ENCODE measurements at regions not wholly inside any gene's neighbourhood (a gene's known extent, or its start where the extent isn't known, plus 50 kb on each side); places are given as distances from the start of the nearest gene placed in this dataset.

DNA sequence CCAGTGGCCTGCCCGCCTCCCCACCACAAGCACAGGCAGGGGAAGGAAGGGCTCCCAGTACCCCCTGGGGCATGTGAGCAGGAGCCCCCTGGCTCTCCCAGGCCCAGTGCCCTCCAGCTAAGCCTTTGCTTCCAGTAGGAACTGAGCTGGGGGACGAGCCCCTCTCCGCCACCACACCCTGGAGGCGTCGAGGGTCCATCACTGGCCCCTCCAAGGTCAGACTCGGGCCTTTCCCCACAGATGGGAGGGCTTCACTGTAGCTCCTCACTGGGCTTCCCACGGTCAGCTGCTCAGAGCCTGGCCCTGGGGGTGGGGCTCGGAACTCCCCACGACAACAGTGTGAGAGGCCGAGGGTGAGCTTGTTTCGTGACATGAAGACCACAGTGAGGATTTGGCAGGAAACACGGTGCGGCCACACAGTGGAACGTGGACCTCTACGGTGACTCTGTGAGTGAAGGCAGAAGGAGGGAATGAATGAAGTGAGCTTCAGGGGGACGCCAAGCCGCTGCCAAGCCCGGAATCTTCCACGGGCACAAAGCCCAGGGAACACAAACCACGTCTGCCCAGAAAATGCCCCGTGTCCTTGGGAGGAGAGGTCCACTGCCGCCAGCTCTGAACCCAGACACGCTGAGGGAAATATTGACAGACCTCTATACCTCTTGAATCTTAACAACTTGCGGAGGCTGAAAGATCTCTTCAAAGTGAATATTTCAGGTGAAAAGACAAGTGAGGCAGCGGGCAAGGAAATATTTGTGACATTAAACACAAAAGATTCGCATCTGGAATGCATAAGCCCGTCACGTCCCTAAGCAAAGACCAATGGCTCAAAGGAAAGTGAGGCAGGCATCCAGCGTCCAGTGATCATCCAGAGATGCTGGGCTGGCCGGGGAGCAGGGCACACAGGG is 144.8 kb upstream of the GPC1 start:
- peaks cover 0 to 2% (median 0%) of the 10 kb centered on the region in 5 donors for H3K9me3 ChIP-seq (ENCODE audit: control insufficient read depth in 5 of 5, low read length in 5 of 5)
- H3K36me3 ChIP-seq (ENCODE audit: control insufficient read depth in 5 of 5, insufficient read depth in 5 of 5, low read length in 5 of 5) = no peaks in the 10 kb centered on the region
- peaks cover 0 to 2% (median 0%) of the 10 kb centered on the region in 5 donors for H3K4me1 ChIP-seq (ENCODE audit: control insufficient read depth in 5 of 5, insufficient read depth in 5 of 5, low read length in 5 of 5)
- no peak overlapping the region for H3K4me3 ChIP-seq (ENCODE audit: low read depth in 1 of 5, low read length in 5 of 5)
- no peak overlapping the region for H3K9ac ChIP-seq (ENCODE audit: low read length in 5 of 5)
- H3K27me3 ChIP-seq (ENCODE audit: control insufficient read depth in 5 of 5, insufficient read depth in 4 of 5, low read length in 5 of 5) = peaks cover 0 to 14% (median 3%) of the 10 kb centered on the region in 5 donors
- no peak overlapping the region for H3K27ac ChIP-seq (ENCODE audit: low read depth, low read length)

- Histone ChIP-seq H3K27me3 (ENCODE audit: control insufficient read depth in 5 of 5, insufficient read depth in 4 of 5, low read length in 5 of 5) (peaks cover 0 to 13% (median 3%) of the 10 kb centered on the region in 5 donors), H3K4me1 (ENCODE audit: control insufficient read depth in 5 of 5, insufficient read depth in 5 of 5, low read length in 5 of 5) (peaks cover 0 to 3% (median 0%) of the 10 kb centered on the region in 5 donors), H3K36me3 (ENCODE audit: control insufficient read depth in 5 of 5, insufficient read depth in 5 of 5, low read length in 5 of 5) (no peaks in the 10 kb centered on the region), H3K27ac (ENCODE audit: low read depth, low read length) (no peak overlapping the region), H3K9ac (ENCODE audit: low read length in 5 of 5) (no peak overlapping the region), H3K9me3 (ENCODE audit: control insufficient read depth in 5 of 5, low read length in 5 of 5) (no peaks in the 10 kb centered on the region), H3K4me3 (ENCODE audit: low read depth in 1 of 5, low read length in 5 of 5) (no peak overlapping the region)
Observed at GRCh38 chr2:240291337-240292034, 144.0 kb upstream of the GPC1 start.

DNA sequence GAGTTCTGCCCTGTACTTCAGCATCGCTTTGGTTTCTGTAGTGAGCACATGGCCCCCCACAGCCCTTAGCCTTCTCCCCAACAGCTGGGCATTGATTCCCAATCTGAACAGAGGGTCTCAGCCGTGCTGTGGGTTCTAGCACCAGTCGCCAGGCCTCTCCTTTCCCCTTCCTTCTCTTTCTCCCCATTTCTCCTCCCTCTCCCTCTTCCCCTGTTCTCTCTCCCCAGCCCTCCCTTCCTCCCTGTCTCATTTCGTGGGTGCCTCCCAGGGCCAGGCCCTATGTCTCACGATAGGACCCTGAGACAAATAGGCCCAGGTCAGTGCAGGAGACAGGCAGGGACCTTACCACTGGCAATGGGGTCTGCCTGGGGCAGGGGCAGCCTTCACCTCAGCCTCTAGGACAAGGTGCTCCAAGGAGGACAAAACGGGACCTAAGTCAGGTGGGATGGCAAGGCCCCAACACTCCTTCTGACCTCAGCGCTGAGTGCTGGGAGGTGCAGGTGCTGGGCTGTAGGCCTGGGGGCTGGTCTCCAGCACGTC is 143.4 kb upstream of the GPC1 start:
- H3K4me3 ChIP-seq (ENCODE audit: low read depth in 1 of 5, low read length in 5 of 5) = no peak overlapping the region
- peaks cover 0 to 3% (median 0%) of the 10 kb centered on the region in 5 donors for H3K4me1 ChIP-seq (ENCODE audit: control insufficient read depth in 5 of 5, insufficient read depth in 5 of 5, low read length in 5 of 5)
- no peak overlapping the region for H3K27ac ChIP-seq (ENCODE audit: low read depth, low read length)

GRCh38 chr2:240292619-240293525 is 142.6 kb upstream of the GPC1 start:
- H3K9me3 ChIP-seq (ENCODE audit: control insufficient read depth in 5 of 5, low read length in 5 of 5) = no peaks in the 10 kb centered on the region
- no peak overlapping the region for H3K27ac ChIP-seq (ENCODE audit: low read depth, low read length)
- H3K4me3 ChIP-seq (ENCODE audit: low read depth in 1 of 5, low read length in 5 of 5) = no peak overlapping the region
- no peak overlapping the region for H3K9ac ChIP-seq (ENCODE audit: low read length in 5 of 5)
- H3K36me3 ChIP-seq (ENCODE audit: control insufficient read depth in 5 of 5, insufficient read depth in 5 of 5, low read length in 5 of 5) = no peaks in the 10 kb centered on the region
- H3K4me1 ChIP-seq (ENCODE audit: control insufficient read depth in 5 of 5, insufficient read depth in 5 of 5, low read length in 5 of 5) = peaks cover 0 to 3% (median 0%) of the 10 kb centered on the region in 5 donors
- peaks cover 0 to 10% (median 6%) of the 10 kb centered on the region in 5 donors for H3K27me3 ChIP-seq (ENCODE audit: control insufficient read depth in 5 of 5, insufficient read depth in 4 of 5, low read length in 5 of 5)

More for the DNA sequence above, 143.4 kb upstream of the GPC1 start:
- Histone ChIP-seq H3K27me3 (ENCODE audit: control insufficient read depth in 5 of 5, insufficient read depth in 4 of 5, low read length in 5 of 5) (peaks cover 0 to 10% (median 6%) of the 10 kb centered on the region in 5 donors), H3K9me3 (ENCODE audit: control insufficient read depth in 5 of 5, low read length in 5 of 5) (no peaks in the 10 kb centered on the region), H3K36me3 (ENCODE audit: control insufficient read depth in 5 of 5, insufficient read depth in 5 of 5, low read length in 5 of 5) (no peaks in the 10 kb centered on the region), H3K9ac (ENCODE audit: low read length in 5 of 5) (no peak overlapping the region)

DNA sequence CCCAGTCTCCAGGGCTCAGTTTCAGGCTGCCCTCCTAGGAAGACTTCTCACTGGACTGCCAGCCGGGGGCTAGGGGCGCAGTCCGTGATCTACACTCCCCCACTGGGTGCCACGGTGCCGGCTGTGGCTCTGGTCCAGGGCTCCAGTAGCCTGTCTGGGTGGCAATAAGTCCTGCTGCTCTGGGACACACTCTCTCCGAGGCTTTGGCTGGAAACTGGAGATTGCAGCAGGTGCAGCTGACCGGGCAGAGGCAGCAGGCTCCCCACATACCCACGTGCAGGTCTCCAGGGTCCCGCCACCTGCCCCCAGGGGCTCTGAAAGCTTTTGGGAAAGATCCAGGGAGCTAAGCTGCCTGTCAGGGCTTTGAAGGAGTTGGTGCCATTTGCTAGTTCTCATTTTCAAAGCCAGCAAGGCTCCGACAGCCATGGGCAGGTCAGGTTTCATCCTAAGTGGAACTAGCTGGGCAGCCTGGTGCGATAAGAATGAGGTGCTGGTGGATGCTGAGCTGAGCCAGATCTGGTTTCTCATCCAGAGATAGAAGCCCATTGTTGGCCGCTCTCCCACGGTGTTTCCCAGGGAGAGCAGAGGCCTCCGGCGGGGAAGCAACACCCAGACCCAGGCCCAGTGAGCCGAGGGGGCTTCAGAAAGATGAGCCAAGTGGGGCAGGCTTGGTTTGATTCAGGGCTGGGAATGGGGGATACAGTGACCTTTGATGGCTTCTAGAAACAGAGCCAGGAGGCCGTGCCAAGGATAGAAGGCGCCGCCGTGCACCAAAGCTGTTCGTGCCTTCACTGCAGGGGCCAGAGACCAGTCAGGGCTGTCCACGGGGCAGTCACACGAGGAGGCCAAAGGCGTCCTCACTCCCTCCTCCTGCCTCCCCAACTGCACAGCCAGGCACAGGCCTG is 141.7 kb upstream of the GPC1 start:
- Histone ChIP-seq H3K9ac (ENCODE audit: low read length in 5 of 5) (no peak overlapping the region), H3K4me1 (ENCODE audit: control insufficient read depth in 5 of 5, insufficient read depth in 5 of 5, low read length in 5 of 5) (peaks cover 0 to 3% (median 0%) of the 10 kb centered on the region in 5 donors)

GRCh38 chr2:240294514-240294913 is 140.9 kb upstream of the GPC1 start:
- H3K27me3 ChIP-seq (ENCODE audit: control insufficient read depth in 5 of 5, insufficient read depth in 4 of 5, low read length in 5 of 5) = peaks cover 0 to 10% (median 6%) of the 10 kb centered on the region in 5 donors
- H3K4me3 ChIP-seq (ENCODE audit: low read depth in 1 of 5, low read length in 5 of 5) = no peak overlapping the region
- H3K9me3 ChIP-seq (ENCODE audit: control insufficient read depth in 5 of 5, low read length in 5 of 5) = no peaks in the 10 kb centered on the region
- H3K4me1 ChIP-seq (ENCODE audit: control insufficient read depth in 5 of 5, insufficient read depth in 5 of 5, low read length in 5 of 5) = peaks cover 0 to 3% (median 0%) of the 10 kb centered on the region in 5 donors
- H3K36me3 ChIP-seq (ENCODE audit: control insufficient read depth in 5 of 5, insufficient read depth in 5 of 5, low read length in 5 of 5) = no peaks in the 10 kb centered on the region
- no peak overlapping the region for H3K9ac ChIP-seq (ENCODE audit: low read length in 5 of 5)
- no peak overlapping the region for H3K27ac ChIP-seq (ENCODE audit: low read depth, low read length)

More for the DNA sequence above, 141.7 kb upstream of the GPC1 start:
- peaks cover 0 to 10% (median 6%) of the 10 kb centered on the region in 5 donors for H3K27me3 ChIP-seq (ENCODE audit: control insufficient read depth in 5 of 5, insufficient read depth in 4 of 5, low read length in 5 of 5)
- no peaks in the 10 kb centered on the region for H3K9me3 ChIP-seq (ENCODE audit: control insufficient read depth in 5 of 5, low read length in 5 of 5)
- H3K36me3 ChIP-seq (ENCODE audit: control insufficient read depth in 5 of 5, insufficient read depth in 5 of 5, low read length in 5 of 5) = no peaks in the 10 kb centered on the region
- H3K27ac ChIP-seq (ENCODE audit: low read depth, low read length) = no peak overlapping the region
- no peak overlapping the region for H3K4me3 ChIP-seq (ENCODE audit: low read depth in 1 of 5, low read length in 5 of 5)

DNA sequence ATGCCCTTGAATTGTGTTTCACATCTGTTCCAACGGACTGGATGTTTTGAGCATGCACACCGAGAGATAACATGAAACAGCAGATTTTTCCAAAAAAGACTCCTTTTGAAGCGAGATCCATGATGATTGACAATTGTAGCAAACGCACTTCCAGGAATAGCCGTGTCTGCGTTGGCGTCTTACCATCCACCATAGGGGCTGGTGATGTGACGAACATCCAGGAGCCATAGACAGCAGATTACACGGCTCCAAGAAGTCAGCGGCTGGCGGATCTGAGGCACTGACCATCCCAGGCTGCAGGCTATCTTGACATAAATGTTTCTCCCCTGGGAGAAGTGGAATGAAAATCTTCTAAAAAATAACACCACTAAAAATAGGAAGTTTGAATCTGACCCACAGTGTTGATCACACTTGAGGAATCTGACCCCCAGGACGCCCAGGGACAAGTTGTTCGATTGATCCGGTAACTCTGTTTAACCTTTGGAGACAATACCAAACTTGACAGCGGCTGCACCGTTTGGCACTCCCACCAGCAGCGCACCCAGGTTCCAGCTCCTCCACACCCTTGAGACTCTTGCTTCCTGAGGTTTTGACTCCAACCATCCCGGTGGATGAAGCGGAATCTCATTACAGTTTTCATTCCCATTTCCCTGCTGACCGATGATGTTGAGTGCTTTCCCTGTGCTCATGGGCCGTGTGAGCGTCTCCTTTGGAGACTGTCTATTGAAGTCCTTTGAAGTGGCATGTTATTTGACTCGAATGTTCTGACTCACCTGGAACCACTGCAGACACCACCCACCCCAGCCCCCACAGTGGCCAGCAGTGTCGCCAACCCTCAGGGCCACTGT is 140.0 kb upstream of the GPC1 start:
- Histone ChIP-seq H3K36me3 (ENCODE audit: control insufficient read depth in 5 of 5, insufficient read depth in 5 of 5, low read length in 5 of 5) (no peaks in the 10 kb centered on the region), H3K9ac (ENCODE audit: low read length in 5 of 5) (no peak overlapping the region), H3K4me3 (ENCODE audit: low read depth in 1 of 5, low read length in 5 of 5) (no peak overlapping the region), H3K9me3 (ENCODE audit: control insufficient read depth in 5 of 5, low read length in 5 of 5) (no peaks in the 10 kb centered on the region), H3K27ac (ENCODE audit: low read depth, low read length) (no peak overlapping the region), H3K4me1 (ENCODE audit: control insufficient read depth in 5 of 5, insufficient read depth in 5 of 5, low read length in 5 of 5) (peaks cover 0 to 3% (median 0%) of the 10 kb centered on the region in 5 donors), H3K27me3 (ENCODE audit: control insufficient read depth in 5 of 5, insufficient read depth in 4 of 5, low read length in 5 of 5) (peaks cover 0 to 7% (median 6%) of the 10 kb centered on the region in 5 donors)

DNA sequence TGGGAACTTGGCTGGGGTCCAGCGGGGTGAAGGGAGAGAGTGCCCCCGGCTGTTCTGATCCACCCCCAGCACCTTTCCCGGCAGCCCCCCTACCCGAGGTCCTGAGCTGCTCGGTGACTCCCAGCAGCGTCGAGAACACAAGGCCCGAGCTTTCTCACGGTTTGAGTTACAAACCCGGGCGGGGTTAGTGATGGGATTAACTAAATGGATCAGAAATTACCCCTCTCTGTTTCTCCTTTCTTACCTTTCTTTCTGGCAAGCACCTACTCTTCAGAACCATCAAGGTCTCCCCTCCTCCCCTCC is 139.4 kb upstream of the GPC1 start:
- Histone ChIP-seq H3K27me3 (ENCODE audit: control insufficient read depth in 5 of 5, insufficient read depth in 4 of 5, low read length in 5 of 5) (peaks cover 0 to 9% (median 3%) of the 10 kb centered on the region in 5 donors), H3K4me1 (ENCODE audit: control insufficient read depth in 5 of 5, insufficient read depth in 5 of 5, low read length in 5 of 5) (peaks cover 0 to 3% (median 0%) of the 10 kb centered on the region in 5 donors)

More for the DNA sequence above, 139.4 kb upstream of the GPC1 start:
- H3K36me3 ChIP-seq (ENCODE audit: control insufficient read depth in 5 of 5, insufficient read depth in 5 of 5, low read length in 5 of 5) = no peaks in the 10 kb centered on the region
- H3K9me3 ChIP-seq (ENCODE audit: control insufficient read depth in 5 of 5, low read length in 5 of 5) = no peaks in the 10 kb centered on the region
- no peak overlapping the region for H3K27ac ChIP-seq (ENCODE audit: low read depth, low read length)
- no peak overlapping the region for H3K4me3 ChIP-seq (ENCODE audit: low read depth in 1 of 5, low read length in 5 of 5)
- no peak overlapping the region for H3K9ac ChIP-seq (ENCODE audit: low read length in 5 of 5)

Data from subcutaneous abdominal adipose tissue (tissue), 5 donors.